ENCODE measurements at regions not wholly inside any gene's neighbourhood (a gene's known extent, or its start where the extent isn't known, plus 50 kb on each side); places are given as distances from the start of the nearest gene placed in this dataset.

DNA sequence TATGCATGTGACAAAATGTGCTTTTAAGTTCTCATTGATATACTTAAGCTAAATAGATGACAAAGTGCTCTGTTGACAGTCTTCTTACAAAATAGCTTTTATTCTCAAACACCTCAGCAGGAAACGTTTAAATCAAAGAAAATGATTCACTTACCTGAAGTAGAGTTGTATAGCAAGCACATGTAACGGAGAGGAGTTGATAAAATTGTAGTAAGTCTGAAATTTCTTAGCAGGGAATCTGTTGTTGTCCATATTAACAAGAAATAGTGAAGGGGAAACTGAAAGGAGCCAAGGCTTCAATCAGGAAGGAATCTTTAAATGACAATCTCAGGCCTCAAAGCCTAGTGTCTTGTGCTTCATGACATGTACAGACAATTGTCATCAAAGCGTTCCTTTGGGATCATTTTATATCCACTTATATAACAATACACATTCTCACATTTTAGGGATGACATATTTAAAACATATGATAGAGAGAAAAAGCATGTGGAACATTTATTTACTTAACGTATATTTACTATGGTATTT is 2010.2 kb upstream of the IGFBP7 start:
- peak; percentile 44 for FAIRE-seq

DNA sequence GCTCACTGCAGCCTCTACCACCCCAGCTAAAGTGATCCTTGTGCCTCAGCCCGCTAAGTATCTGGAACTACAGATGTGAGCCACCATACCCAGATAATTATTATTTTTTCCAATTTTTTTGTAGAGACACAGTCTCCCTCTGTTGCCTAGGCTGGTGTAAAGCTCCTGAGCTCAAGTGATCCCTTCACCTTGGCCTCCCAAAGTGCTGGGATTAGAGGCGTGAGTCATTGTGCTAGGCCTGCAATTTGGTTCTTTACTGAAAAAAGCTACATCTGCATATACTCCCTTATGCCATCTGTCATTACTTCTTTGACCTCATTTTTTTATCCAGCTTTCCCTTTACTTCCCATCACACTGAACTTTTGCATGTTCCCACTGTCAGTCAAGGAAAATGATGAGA is 2012.4 kb upstream of the IGFBP7 start:
- DNase-seq (ENCODE audit: insufficient read length, low spot score): no peak
- no peak for FAIRE-seq
- TF ChIP-seq, protein P1, sequence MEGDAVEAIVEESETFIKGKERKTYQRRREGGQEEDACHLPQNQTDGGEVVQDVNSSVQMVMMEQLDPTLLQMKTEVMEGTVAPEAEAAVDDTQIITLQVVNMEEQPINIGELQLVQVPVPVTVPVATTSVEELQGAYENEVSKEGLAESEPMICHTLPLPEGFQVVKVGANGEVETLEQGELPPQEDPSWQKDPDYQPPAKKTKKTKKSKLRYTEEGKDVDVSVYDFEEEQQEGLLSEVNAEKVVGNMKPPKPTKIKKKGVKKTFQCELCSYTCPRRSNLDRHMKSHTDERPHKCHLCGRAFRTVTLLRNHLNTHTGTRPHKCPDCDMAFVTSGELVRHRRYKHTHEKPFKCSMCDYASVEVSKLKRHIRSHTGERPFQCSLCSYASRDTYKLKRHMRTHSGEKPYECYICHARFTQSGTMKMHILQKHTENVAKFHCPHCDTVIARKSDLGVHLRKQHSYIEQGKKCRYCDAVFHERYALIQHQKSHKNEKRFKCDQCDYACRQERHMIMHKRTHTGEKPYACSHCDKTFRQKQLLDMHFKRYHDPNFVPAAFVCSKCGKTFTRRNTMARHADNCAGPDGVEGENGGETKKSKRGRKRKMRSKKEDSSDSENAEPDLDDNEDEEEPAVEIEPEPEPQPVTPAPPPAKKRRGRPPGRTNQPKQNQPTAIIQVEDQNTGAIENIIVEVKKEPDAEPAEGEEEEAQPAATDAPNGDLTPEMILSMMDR (IDR thresholded peaks at IDR 0.05; ENCODE audit: insufficient read depth, missing control alignments): no peak

More for the DNA sequence above, 2010.2 kb upstream of the IGFBP7 start:
- DNase-seq (ENCODE audit: insufficient read length, low spot score): no peak
- TF ChIP-seq, protein P1 (IDR thresholded peaks at IDR 0.05; ENCODE audit: insufficient read depth, missing control alignments): no peak

DNA sequence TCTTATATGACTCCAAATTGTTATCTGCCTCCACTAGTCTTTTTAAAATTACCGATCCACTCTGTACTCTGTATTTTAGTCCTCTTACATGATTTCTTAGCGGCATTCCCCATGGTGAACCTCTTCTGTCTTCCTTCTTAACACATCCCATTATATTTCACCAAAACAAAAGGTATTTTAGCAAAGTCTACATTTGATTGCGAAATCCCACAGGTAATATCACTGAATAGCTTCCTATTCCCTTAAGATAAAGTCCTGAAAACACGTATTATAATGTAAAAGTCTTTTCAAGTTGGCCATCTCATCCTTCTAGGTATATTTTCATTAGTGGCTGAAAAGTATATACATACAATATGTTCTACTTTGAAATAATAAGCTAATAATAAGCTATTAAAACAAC is 2016.0 kb upstream of the IGFBP7 start:
- TF ChIP-seq, protein P1 (IDR thresholded peaks at IDR 0.05; ENCODE audit: insufficient read depth, missing control alignments): no peak
- DNase-seq (ENCODE audit: insufficient read length, low spot score) (no peak), FAIRE-seq (no peak)

GRCh38 chr4:59127006-59127405 is 2016.8 kb upstream of the IGFBP7 start:
- FAIRE-seq (no peak), DNase-seq (ENCODE audit: insufficient read length, low spot score) (no peak)
- TF ChIP-seq, protein P1 (IDR thresholded peaks at IDR 0.05; ENCODE audit: insufficient read depth, missing control alignments): no peak

- DNase-seq (ENCODE audit: insufficient read length, low spot score) (no peak), FAIRE-seq (no peak)
These were observed 2017.6 kb upstream of the IGFBP7 start for GRCh38 chr4:59127743-59128142.

DNA sequence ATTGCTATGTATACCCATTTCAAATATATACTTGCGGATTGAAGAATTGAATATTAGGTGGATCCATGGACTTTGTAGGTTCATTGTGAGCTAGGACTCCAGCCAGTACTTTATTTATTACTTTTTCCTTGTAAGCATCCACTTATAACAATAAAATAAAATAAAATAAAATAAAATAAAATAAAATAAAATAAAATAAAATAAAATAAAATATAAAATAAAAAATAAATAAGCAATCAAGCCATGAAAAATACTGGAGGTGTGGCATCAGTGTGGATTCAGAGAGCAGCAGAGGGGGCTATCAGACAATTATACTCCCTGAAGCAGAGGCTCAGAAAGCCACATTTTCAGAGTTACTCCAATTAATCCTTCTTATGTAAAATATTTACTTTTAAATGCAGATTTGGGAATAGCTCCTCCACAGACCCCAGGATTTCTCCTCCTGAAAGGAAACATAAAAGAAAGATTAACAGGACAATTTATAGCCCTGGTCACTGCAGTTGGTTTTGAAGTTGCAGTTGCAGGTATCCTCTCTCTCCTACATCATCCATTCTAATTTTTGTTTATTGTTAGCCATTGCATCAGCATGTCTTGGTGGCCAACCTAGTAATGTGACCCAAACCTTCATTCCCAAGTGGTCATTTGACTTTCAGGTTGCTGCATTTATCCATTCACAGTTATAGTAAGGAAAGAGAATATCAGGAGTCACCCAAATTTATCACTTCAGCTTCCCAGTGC is 2025.2 kb upstream of the IGFBP7 start:
- DNase-seq (ENCODE audit: insufficient read length, low spot score): no peak
- FAIRE-seq: no peak
- TF ChIP-seq, protein P1 (IDR thresholded peaks at IDR 0.05; ENCODE audit: insufficient read depth, missing control alignments): no peak

More at GRCh38 chr4:59127743-59128142, 2017.6 kb upstream of the IGFBP7 start:
- TF ChIP-seq, protein P1 (IDR thresholded peaks at IDR 0.05; ENCODE audit: insufficient read depth, missing control alignments): no peak

GRCh38 chr4:59161249-59161648 is 2038.9 kb upstream of the ADGRL3 start:
- FAIRE-seq (no peak), DNase-seq (ENCODE audit: insufficient read length, low spot score) (no peak)
- TF ChIP-seq, protein P1 (IDR thresholded peaks at IDR 0.05; ENCODE audit: insufficient read depth, missing control alignments): no peak
